ENCODE measurements at regions not wholly inside any gene's neighbourhood (a gene's known extent, or its start where the extent isn't known, plus 50 kb on each side); places are given as distances from the start of the nearest gene placed in this dataset.

DNA sequence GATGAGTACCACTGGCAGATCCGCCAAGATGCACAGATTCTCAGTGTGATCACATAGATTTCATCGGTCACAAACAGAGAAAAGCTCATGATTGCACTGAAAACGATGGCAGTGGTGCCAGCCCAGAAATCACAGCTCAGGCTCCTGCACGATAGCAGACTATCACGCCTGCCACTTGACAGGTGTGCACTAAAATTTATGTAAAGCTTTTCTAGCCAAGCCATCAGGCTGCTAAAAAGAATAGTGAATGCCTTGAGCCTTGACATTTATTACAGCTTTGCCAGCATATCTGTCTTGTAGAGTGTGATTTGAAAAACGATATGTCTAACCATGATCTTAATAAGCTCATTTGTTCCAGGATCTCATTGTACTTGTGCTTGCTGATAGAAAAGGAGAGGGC lies 409.5 kb upstream of the CWC22 start:
- intact Hi-C loops (cut with DNase I; ENCODE audit: low total_unique reads), result no loop called here
- Histone ChIP-seq H3K4me1 (peaks cover 0 to 7% (median 0%) of the 10 kb centered on the region in 4 donors), H3K27ac (no peak overlapping the region), H3K4me3 (no peak overlapping the region), H3K9me3 (peaks cover 0 to 5% (median 0%) of the 10 kb centered on the region in 4 donors), H3K36me3 (no peaks in the 10 kb centered on the region), H3K27me3 (no peaks in the 10 kb centered on the region)
- WGBS, 5 donors, result 76 to 86% (median 84%) methylated on average over 6 of the region's 6 CpGs
- TF ChIP-seq EP300 (IDR thresholded peaks at IDR 0.05) (no peak), POLR2AphosphoS5 (IDR thresholded peaks at IDR 0.05) (no peak), POLR2A (IDR thresholded peaks at IDR 0.05) (no peak)
- TF ChIP-seq, protein P1, sequence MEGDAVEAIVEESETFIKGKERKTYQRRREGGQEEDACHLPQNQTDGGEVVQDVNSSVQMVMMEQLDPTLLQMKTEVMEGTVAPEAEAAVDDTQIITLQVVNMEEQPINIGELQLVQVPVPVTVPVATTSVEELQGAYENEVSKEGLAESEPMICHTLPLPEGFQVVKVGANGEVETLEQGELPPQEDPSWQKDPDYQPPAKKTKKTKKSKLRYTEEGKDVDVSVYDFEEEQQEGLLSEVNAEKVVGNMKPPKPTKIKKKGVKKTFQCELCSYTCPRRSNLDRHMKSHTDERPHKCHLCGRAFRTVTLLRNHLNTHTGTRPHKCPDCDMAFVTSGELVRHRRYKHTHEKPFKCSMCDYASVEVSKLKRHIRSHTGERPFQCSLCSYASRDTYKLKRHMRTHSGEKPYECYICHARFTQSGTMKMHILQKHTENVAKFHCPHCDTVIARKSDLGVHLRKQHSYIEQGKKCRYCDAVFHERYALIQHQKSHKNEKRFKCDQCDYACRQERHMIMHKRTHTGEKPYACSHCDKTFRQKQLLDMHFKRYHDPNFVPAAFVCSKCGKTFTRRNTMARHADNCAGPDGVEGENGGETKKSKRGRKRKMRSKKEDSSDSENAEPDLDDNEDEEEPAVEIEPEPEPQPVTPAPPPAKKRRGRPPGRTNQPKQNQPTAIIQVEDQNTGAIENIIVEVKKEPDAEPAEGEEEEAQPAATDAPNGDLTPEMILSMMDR (IDR thresholded peaks at IDR 0.05), result no peak
- no peak for DNase-seq

DNA sequence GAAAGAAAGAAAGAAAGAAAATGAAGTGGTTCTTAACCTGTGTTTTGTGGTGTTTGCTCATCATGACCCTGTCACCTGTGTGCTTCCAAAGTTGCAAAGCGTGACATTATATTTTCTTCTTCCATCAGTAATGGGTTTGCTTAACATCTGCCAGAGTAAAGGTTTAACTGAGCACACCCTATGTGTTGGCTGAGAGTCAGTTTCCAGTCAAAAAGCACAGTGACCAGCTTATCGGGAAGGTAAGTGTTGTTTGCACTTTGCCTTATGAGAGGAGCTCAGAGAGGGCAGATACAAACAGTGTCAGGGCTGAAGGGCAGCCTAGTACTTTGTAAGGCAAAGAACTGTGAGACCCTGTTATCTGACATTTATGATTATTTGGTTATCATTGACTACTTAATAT lies 406.2 kb upstream of the CWC22 start:
- TF ChIP-seq POLR2A (IDR thresholded peaks at IDR 0.05), result no peak
- no peak for TF ChIP-seq POLR2AphosphoS5 (IDR thresholded peaks at IDR 0.05)
- TF ChIP-seq EP300 (IDR thresholded peaks at IDR 0.05), result no peak
- TF ChIP-seq, protein P1 (IDR thresholded peaks at IDR 0.05), result no peak

DNA sequence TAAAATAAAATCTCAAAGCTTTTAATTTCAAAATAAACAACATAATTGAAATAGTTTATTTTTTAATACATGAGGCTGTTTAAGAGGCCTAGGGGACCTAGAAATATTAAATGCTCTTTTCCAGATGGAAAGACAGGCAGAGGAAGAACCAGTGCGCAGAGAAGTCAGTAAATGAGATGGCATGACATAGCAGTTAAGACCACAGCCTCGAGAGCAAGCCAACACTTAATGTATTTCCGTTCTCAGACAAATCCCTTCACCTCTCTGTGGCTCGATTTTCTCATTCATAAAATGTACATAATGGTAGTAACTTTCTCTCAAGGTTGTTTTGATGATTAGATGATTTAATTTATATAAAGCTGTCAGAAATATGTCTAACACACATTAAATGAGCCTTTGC lies 405.1 kb upstream of the CWC22 start:
- 55 to 84% (median 64%) methylated on average over 4 of the region's 4 CpGs for WGBS, 5 donors
- intact Hi-C loops (cut with DNase I; ENCODE audit: low total_unique reads), result no loop called here

More for the DNA sequence above, 406.2 kb upstream of the CWC22 start:
- intact Hi-C loops (cut with DNase I; ENCODE audit: low total_unique reads), result no loop called here
- Histone ChIP-seq H3K4me1 (peaks cover 0 to 16% (median 0%) of the 10 kb centered on the region in 4 donors), H3K27me3 (no peaks in the 10 kb centered on the region), H3K36me3 (no peaks in the 10 kb centered on the region), H3K9me3 (no peaks in the 10 kb centered on the region), H3K27ac (no peak overlapping the region), H3K4me3 (no peak overlapping the region)
- DNase-seq, result peak in 1 of 2 donors; percentile 31
- WGBS, 5 donors, result 27 to 75% (median 38%) methylated on average over 2 of the region's 2 CpGs

DNA sequence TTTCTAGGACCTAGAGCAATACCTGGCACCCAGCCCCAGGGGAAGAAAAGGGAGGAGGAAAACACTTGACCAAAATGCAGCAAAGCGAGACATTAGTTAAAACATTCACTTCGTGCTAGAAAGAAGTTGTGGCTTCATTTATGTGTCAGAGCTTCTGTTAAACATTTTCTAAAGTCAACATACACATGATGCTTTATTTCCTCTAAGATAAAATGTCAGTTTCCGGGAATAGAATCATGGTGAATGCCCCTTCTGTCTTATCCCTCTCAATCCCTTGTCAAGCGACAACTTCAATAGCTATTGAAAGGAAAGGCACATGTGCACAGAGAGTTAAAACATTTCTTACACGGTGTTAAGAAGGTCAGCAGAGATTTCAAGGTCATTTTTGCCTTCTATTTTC lies 404.6 kb upstream of the CWC22 start:
- H3K4me3 ChIP-seq, result no peak overlapping the region
- TF ChIP-seq, protein P1 (IDR thresholded peaks at IDR 0.05), result no peak
- TF ChIP-seq POLR2AphosphoS5 (IDR thresholded peaks at IDR 0.05), result no peak
- TF ChIP-seq EP300 (IDR thresholded peaks at IDR 0.05), result no peak
- TF ChIP-seq POLR2A (IDR thresholded peaks at IDR 0.05), result no peak
- no peaks in the 10 kb centered on the region for H3K36me3 ChIP-seq
- H3K27ac ChIP-seq, result no peak overlapping the region
- H3K9me3 ChIP-seq, result no peaks in the 10 kb centered on the region
- 23 to 36% (median 29%) methylated on average over 5 of the region's 5 CpGs for WGBS, 5 donors
- DNase-seq, result peak in 1 of 2 donors; percentile 17
- intact Hi-C loops (cut with DNase I; ENCODE audit: low total_unique reads), result no loop called here
- no peaks in the 10 kb centered on the region for H3K27me3 ChIP-seq
- peaks cover 0 to 16% (median 0%) of the 10 kb centered on the region in 4 donors for H3K4me1 ChIP-seq

More for the DNA sequence above, 405.1 kb upstream of the CWC22 start:
- no peak for TF ChIP-seq POLR2AphosphoS5 (IDR thresholded peaks at IDR 0.05)
- TF ChIP-seq EP300 (IDR thresholded peaks at IDR 0.05), result no peak
- TF ChIP-seq, protein P1 (IDR thresholded peaks at IDR 0.05), result no peak
- no peak for TF ChIP-seq POLR2A (IDR thresholded peaks at IDR 0.05)
- Histone ChIP-seq H3K4me3 (no peak overlapping the region), H3K27me3 (no peaks in the 10 kb centered on the region), H3K36me3 (no peaks in the 10 kb centered on the region), H3K27ac (no peak overlapping the region), H3K4me1 (peaks cover 0 to 16% (median 0%) of the 10 kb centered on the region in 4 donors), H3K9me3 (no peaks in the 10 kb centered on the region)
- DNase-seq, result peak in 1 of 2 donors; percentile 23
